Neural cell (in vitro differentiated cells): ENCODE measurements at regions not wholly inside any gene's neighbourhood (a gene's known extent, or its start where the extent isn't known, plus 50 kb on each side); places are given as distances from the start of the nearest gene placed in this dataset.

ENCODE experiments used
- H2AFZ ChIP-seq: fragments of 200-600, 300-800 bp; sonication (generic), shearing (Covaris generic); 2 replicates; pipeline ENCODE4 v1.6.0; 2014; ENCODE audit warnings: low read depth, mild to moderate bottlenecking, antibody characterized with exemption, low read length, moderate library complexity
- H3F3A ChIP-seq: fragments of 200-600 bp; shearing (Covaris generic); 2 replicates; pipeline ENCODE4 v1.6.1; 2016; ENCODE audit warnings: mild to moderate bottlenecking, moderate library complexity, mixed read lengths, antibody characterized with exemption, low read length; ENCODE audit not compliant: insufficient read depth, poor library complexity, severe bottlenecking
- H3K27ac ChIP-seq: fragments of 200-600, 300-800 bp; sonication (generic), shearing (Covaris generic); 2 replicates; pipeline ENCODE4 v1.5.1; 2014; ENCODE audit warnings: mild to moderate bottlenecking, low read length, moderate library complexity
- H3K27me3 ChIP-seq: fragments of 300-800, 200-600 bp; sonication (generic), shearing (Covaris generic); 2 replicates; pipeline ENCODE4 v1.6.0; 2014; ENCODE audit warnings: mild to moderate bottlenecking, low read depth, low read length, moderate library complexity; ENCODE audit not compliant: insufficient read depth
- H3K36me3 ChIP-seq: fragments of 300-800, 200-600 bp; sonication (generic), shearing (Covaris generic); 2 replicates; pipeline ENCODE4 v1.5.1; 2014; ENCODE audit warnings: mild to moderate bottlenecking, antibody characterized with exemption, low read length, moderate library complexity; ENCODE audit not compliant: insufficient read depth
- H3K4me2 ChIP-seq: fragments of 300-800, 200-600 bp; sonication (generic), shearing (Covaris generic); 2 replicates; pipeline ENCODE4 v1.6.0; 2014; ENCODE audit warnings: mild to moderate bottlenecking, low read length
- H3K4me3 ChIP-seq: fragments of 300-800, 200-600 bp; sonication (generic), shearing (Covaris generic); 2 replicates; pipeline ENCODE4 v1.5.1; 2014; ENCODE audit warnings: mild to moderate bottlenecking, low read length, moderate library complexity
- H3K79me2 ChIP-seq: fragments of 200-600 bp; shearing (Covaris generic); replicated peaks from 2 replicates; pipeline ENCODE4 v1.6.0; 2014; ENCODE audit warnings: mild to moderate bottlenecking, low read length, moderate library complexity; ENCODE audit not compliant: insufficient read depth
- H3K9ac ChIP-seq: fragments of 300-800, 200-600 bp; sonication (generic), shearing (Covaris generic); 2 replicates; pipeline ENCODE4 v1.6.1; 2016; ENCODE audit warnings: mild to moderate bottlenecking, low read length, mixed read lengths
- H3K9me2 ChIP-seq: fragments of 200-600 bp; shearing (Covaris generic); 2 replicates; pipeline ENCODE4 v1.6.1; 2016; ENCODE audit warnings: mild to moderate bottlenecking, low read length, mixed read lengths; ENCODE audit not compliant: insufficient read depth
- H3K9me3 ChIP-seq: fragments of 200-600, 300-800 bp; sonication (generic), shearing (Covaris generic); 2 replicates; pipeline ENCODE4 v1.6.1; 2016; ENCODE audit warnings: mild to moderate bottlenecking, mixed run types, low read length, moderate library complexity, mixed read lengths
- H4K20me1 ChIP-seq: fragments of 200-600 bp; shearing (Covaris generic); 2 replicates; pipeline ENCODE4 v1.6.1; 2016; ENCODE audit warnings: mild to moderate bottlenecking, mixed run types; ENCODE audit not compliant: insufficient read depth
- CTCF ChIP-seq: fragments of 450-650 bp; IDR thresholded peaks from 2 replicates; pipeline ENCODE4 v1.5.1; 2014; ENCODE audit warnings: antibody characterized with exemption, mild to moderate bottlenecking, moderate library complexity; ENCODE audit not compliant: poor library complexity, severe bottlenecking
- EP300 ChIP-seq: fragments of 450-650 bp; conservative IDR thresholded peaks from 2 replicates; pipeline ENCODE4 v1.6.1; 2014; ENCODE audit warnings: antibody characterized with exemption, mild to moderate bottlenecking, moderate library complexity; ENCODE audit not compliant: poor library complexity, severe bottlenecking
- EZH2 ChIP-seq: fragments of 200-600, 300-800 bp; shearing (Covaris generic), sonication (generic); IDR thresholded peaks from 2 replicates; pipeline ENCODE4 v1.6.1; 2014; ENCODE audit warnings: antibody characterized with exemption, low read length, borderline replicate concordance, mild to moderate bottlenecking; ENCODE audit not compliant: insufficient read depth, poor library complexity, severe bottlenecking
- MXI1 ChIP-seq: fragments of 450-650 bp; conservative IDR thresholded peaks from 2 replicates; pipeline ENCODE4 v1.6.1; 2014; ENCODE audit warnings: antibody characterized with exemption, mild to moderate bottlenecking; ENCODE audit not compliant: poor library complexity, severe bottlenecking
- POLR2AphosphoS5 ChIP-seq: IDR thresholded peaks from 2 replicates; pipeline ENCODE4 v1.6.1; 2012
- RAD21 ChIP-seq: fragments of 450-650 bp; conservative IDR thresholded peaks from 2 replicates; pipeline ENCODE4 v1.6.1; 2014; ENCODE audit warnings: antibody characterized with exemption, mild to moderate bottlenecking, moderate library complexity
- REST ChIP-seq: IDR thresholded peaks from 2 replicates; pipeline ENCODE4 v1.6.1; 2012; ENCODE audit warnings: borderline replicate concordance
- SMC3 ChIP-seq: fragments of 450-650 bp; conservative IDR thresholded peaks from 2 replicates; pipeline ENCODE4 v1.6.1; 2014; ENCODE audit warnings: antibody characterized with exemption, mild to moderate bottlenecking, moderate library complexity; ENCODE audit not compliant: poor library complexity
- TAF1 ChIP-seq: IDR thresholded peaks from 2 replicates; pipeline ENCODE4 v1.6.1; 2012; ENCODE audit warnings: low read depth

- H3K27ac ChIP-seq = no peak overlapping the region
- no peak overlapping the region for H2AFZ ChIP-seq
- no peaks in the 10 kb centered on the region for H4K20me1 ChIP-seq
- no peak overlapping the region for H3K4me3 ChIP-seq
- no peak overlapping the region for H3K4me2 ChIP-seq
- H3F3A ChIP-seq = no peaks in the 10 kb centered on the region
- TF ChIP-seq CTCF (no peak), RAD21 (no peak), MXI1 (no peak), REST (no peak), SMC3 (no peak), EZH2 (no peak), POLR2AphosphoS5 (no peak), EP300 (no peak), TAF1 (no peak)
- no peaks in the 10 kb centered on the region for H3K36me3 ChIP-seq
- H3K9me2 ChIP-seq = no peaks in the 10 kb centered on the region
- H3K9ac ChIP-seq = no peak overlapping the region
- H3K9me3 ChIP-seq = no peaks in the 10 kb centered on the region
- no peaks in the 10 kb centered on the region for H3K27me3 ChIP-seq
- no peaks in the 10 kb centered on the region for H3K79me2 ChIP-seq
Observed at GRCh38 chr4:104549736-104550135, 55.0 kb upstream of the CXXC4 start.

GRCh38 chr4:104559502-104559901, 64.8 kb upstream of the CXXC4 start:
- Histone ChIP-seq H3K79me2 (no peaks in the 10 kb centered on the region), H3F3A (no peaks in the 10 kb centered on the region), H3K9ac (no peak overlapping the region), H2AFZ (no peak overlapping the region), H3K27me3 (no peaks in the 10 kb centered on the region), H3K36me3 (no peaks in the 10 kb centered on the region), H3K4me3 (no peak overlapping the region), H3K9me3 (no peaks in the 10 kb centered on the region), H4K20me1 (no peaks in the 10 kb centered on the region), H3K4me2 (no peak overlapping the region), H3K9me2 (no peaks in the 10 kb centered on the region), H3K27ac (no peak overlapping the region)
- TF ChIP-seq RAD21 (no peak), MXI1 (no peak), POLR2AphosphoS5 (no peak), EZH2 (no peak), EP300 (no peak), CTCF (no peak), REST (no peak)
